Neural cell (in vitro differentiated cells): ENCODE measurements at regions not wholly inside any gene's neighbourhood (a gene's known extent, or its start where the extent isn't known, plus 50 kb on each side); places are given as distances from the start of the nearest gene placed in this dataset.

Experiments used
- H2AFZ ChIP-seq: fragments of 200-600, 300-800 bp; sonication (generic), shearing (Covaris generic); 2 replicates; pipeline ENCODE4 v1.6.0; 2014; ENCODE audit warnings: low read depth, mild to moderate bottlenecking, antibody characterized with exemption, low read length, moderate library complexity
- H3F3A ChIP-seq: fragments of 200-600 bp; shearing (Covaris generic); 2 replicates; pipeline ENCODE4 v1.6.1; 2016; ENCODE audit warnings: mild to moderate bottlenecking, moderate library complexity, mixed read lengths, antibody characterized with exemption, low read length; ENCODE audit not compliant: insufficient read depth, poor library complexity, severe bottlenecking
- H3K27ac ChIP-seq: fragments of 200-600, 300-800 bp; sonication (generic), shearing (Covaris generic); 2 replicates; pipeline ENCODE4 v1.5.1; 2014; ENCODE audit warnings: mild to moderate bottlenecking, low read length, moderate library complexity
- H3K27me3 ChIP-seq: fragments of 300-800, 200-600 bp; sonication (generic), shearing (Covaris generic); 2 replicates; pipeline ENCODE4 v1.6.0; 2014; ENCODE audit warnings: mild to moderate bottlenecking, low read depth, low read length, moderate library complexity; ENCODE audit not compliant: insufficient read depth
- H3K36me3 ChIP-seq: fragments of 300-800, 200-600 bp; sonication (generic), shearing (Covaris generic); 2 replicates; pipeline ENCODE4 v1.5.1; 2014; ENCODE audit warnings: mild to moderate bottlenecking, antibody characterized with exemption, low read length, moderate library complexity; ENCODE audit not compliant: insufficient read depth
- H3K4me2 ChIP-seq: fragments of 300-800, 200-600 bp; sonication (generic), shearing (Covaris generic); 2 replicates; pipeline ENCODE4 v1.6.0; 2014; ENCODE audit warnings: mild to moderate bottlenecking, low read length
- H3K4me3 ChIP-seq: fragments of 300-800, 200-600 bp; sonication (generic), shearing (Covaris generic); 2 replicates; pipeline ENCODE4 v1.5.1; 2014; ENCODE audit warnings: mild to moderate bottlenecking, low read length, moderate library complexity
- H3K79me2 ChIP-seq: fragments of 200-600 bp; shearing (Covaris generic); replicated peaks from 2 replicates; pipeline ENCODE4 v1.6.0; 2014; ENCODE audit warnings: mild to moderate bottlenecking, low read length, moderate library complexity; ENCODE audit not compliant: insufficient read depth
- H3K9ac ChIP-seq: fragments of 300-800, 200-600 bp; sonication (generic), shearing (Covaris generic); 2 replicates; pipeline ENCODE4 v1.6.1; 2016; ENCODE audit warnings: mild to moderate bottlenecking, low read length, mixed read lengths
- H3K9me2 ChIP-seq: fragments of 200-600 bp; shearing (Covaris generic); 2 replicates; pipeline ENCODE4 v1.6.1; 2016; ENCODE audit warnings: mild to moderate bottlenecking, low read length, mixed read lengths; ENCODE audit not compliant: insufficient read depth
- H3K9me3 ChIP-seq: fragments of 200-600, 300-800 bp; sonication (generic), shearing (Covaris generic); 2 replicates; pipeline ENCODE4 v1.6.1; 2016; ENCODE audit warnings: mild to moderate bottlenecking, mixed run types, low read length, moderate library complexity, mixed read lengths
- H4K20me1 ChIP-seq: fragments of 200-600 bp; shearing (Covaris generic); 2 replicates; pipeline ENCODE4 v1.6.1; 2016; ENCODE audit warnings: mild to moderate bottlenecking, mixed run types; ENCODE audit not compliant: insufficient read depth
- CTCF ChIP-seq: fragments of 450-650 bp; IDR thresholded peaks from 2 replicates; pipeline ENCODE4 v1.5.1; 2014; ENCODE audit warnings: antibody characterized with exemption, mild to moderate bottlenecking, moderate library complexity; ENCODE audit not compliant: poor library complexity, severe bottlenecking
- EP300 ChIP-seq: fragments of 450-650 bp; conservative IDR thresholded peaks from 2 replicates; pipeline ENCODE4 v1.6.1; 2014; ENCODE audit warnings: antibody characterized with exemption, mild to moderate bottlenecking, moderate library complexity; ENCODE audit not compliant: poor library complexity, severe bottlenecking
- EZH2 ChIP-seq: fragments of 200-600, 300-800 bp; shearing (Covaris generic), sonication (generic); IDR thresholded peaks from 2 replicates; pipeline ENCODE4 v1.6.1; 2014; ENCODE audit warnings: antibody characterized with exemption, low read length, borderline replicate concordance, mild to moderate bottlenecking; ENCODE audit not compliant: insufficient read depth, poor library complexity, severe bottlenecking
- MXI1 ChIP-seq: fragments of 450-650 bp; conservative IDR thresholded peaks from 2 replicates; pipeline ENCODE4 v1.6.1; 2014; ENCODE audit warnings: antibody characterized with exemption, mild to moderate bottlenecking; ENCODE audit not compliant: poor library complexity, severe bottlenecking
- POLR2AphosphoS5 ChIP-seq: IDR thresholded peaks from 2 replicates; pipeline ENCODE4 v1.6.1; 2012
- RAD21 ChIP-seq: fragments of 450-650 bp; conservative IDR thresholded peaks from 2 replicates; pipeline ENCODE4 v1.6.1; 2014; ENCODE audit warnings: antibody characterized with exemption, mild to moderate bottlenecking, moderate library complexity
- REST ChIP-seq: IDR thresholded peaks from 2 replicates; pipeline ENCODE4 v1.6.1; 2012; ENCODE audit warnings: borderline replicate concordance
- SMC3 ChIP-seq: fragments of 450-650 bp; conservative IDR thresholded peaks from 2 replicates; pipeline ENCODE4 v1.6.1; 2014; ENCODE audit warnings: antibody characterized with exemption, mild to moderate bottlenecking, moderate library complexity; ENCODE audit not compliant: poor library complexity
- TAF1 ChIP-seq: IDR thresholded peaks from 2 replicates; pipeline ENCODE4 v1.6.1; 2012; ENCODE audit warnings: low read depth

GRCh38 chr5:175181331-175181730, 262.7 kb downstream of the DRD1 start:
- Histone ChIP-seq H2AFZ (no peak overlapping the region), H3K9me3 (no peaks in the 10 kb centered on the region), H3K36me3 (no peaks in the 10 kb centered on the region), H3F3A (no peaks in the 10 kb centered on the region), H3K4me3 (no peak overlapping the region), H3K27me3 (no peaks in the 10 kb centered on the region), H3K9me2 (no peaks in the 10 kb centered on the region), H3K9ac (no peak overlapping the region), H3K4me2 (no peak overlapping the region), H4K20me1 (no peaks in the 10 kb centered on the region), H3K79me2 (no peaks in the 10 kb centered on the region), H3K27ac (no peak overlapping the region)
- TF ChIP-seq EZH2 (no peak), CTCF (no peak), TAF1 (no peak), POLR2AphosphoS5 (no peak), MXI1 (no peak), SMC3 (no peak), EP300 (no peak), REST (no peak), RAD21 (no peak)

GRCh38 chr5:175170899-175171298, 273.1 kb downstream of the DRD1 start:
- no peak overlapping the region for H3K9ac ChIP-seq
- H4K20me1 ChIP-seq: no peaks in the 10 kb centered on the region
- H3K9me3 ChIP-seq: no peaks in the 10 kb centered on the region
- no peak overlapping the region for H3K4me2 ChIP-seq
- H2AFZ ChIP-seq: no peak overlapping the region
- H3F3A ChIP-seq: no peaks in the 10 kb centered on the region
- no peaks in the 10 kb centered on the region for H3K9me2 ChIP-seq
- H3K36me3 ChIP-seq: no peaks in the 10 kb centered on the region
- H3K4me3 ChIP-seq: no peak overlapping the region
- H3K79me2 ChIP-seq: no peaks in the 10 kb centered on the region
- TF ChIP-seq RAD21: no peak
- no peak for TF ChIP-seq REST
- TF ChIP-seq SMC3: no peak
- TF ChIP-seq POLR2AphosphoS5: no peak
- no peak for TF ChIP-seq TAF1
- no peak for TF ChIP-seq MXI1
- no peak overlapping the region for H3K27ac ChIP-seq
- no peaks in the 10 kb centered on the region for H3K27me3 ChIP-seq
